Posterior cingulate gyrus (tissue), 11 donors: ENCODE measurements at regions not wholly inside any gene's neighbourhood (a gene's known extent, or its start where the extent isn't known, plus 50 kb on each side); places are given as distances from the start of the nearest gene placed in this dataset.
A peak's percentile ranks its signal among the peaks of the same experiment; 100 is the strongest.
"Not testable (repeated sequence)": the region's sequence is repeated elsewhere in the genome, so short reads cannot be mapped to it uniquely, and the experiment has no call there.

Experiments
- DNase-seq, 10 donors: peaks; one replicate each; pipeline versions ENCODE4 v3.0.0 to v3.0.0-alpha.2; 2020 to 2021; ENCODE audit warnings: mixed read lengths in 3 of 10
- intact Hi-C: fragments of 100-400 bp; cut with DNase I; formaldehyde crosslinking; loops from one replicate; pipeline ENCODE4 v1.15.1; 2023

DNA sequence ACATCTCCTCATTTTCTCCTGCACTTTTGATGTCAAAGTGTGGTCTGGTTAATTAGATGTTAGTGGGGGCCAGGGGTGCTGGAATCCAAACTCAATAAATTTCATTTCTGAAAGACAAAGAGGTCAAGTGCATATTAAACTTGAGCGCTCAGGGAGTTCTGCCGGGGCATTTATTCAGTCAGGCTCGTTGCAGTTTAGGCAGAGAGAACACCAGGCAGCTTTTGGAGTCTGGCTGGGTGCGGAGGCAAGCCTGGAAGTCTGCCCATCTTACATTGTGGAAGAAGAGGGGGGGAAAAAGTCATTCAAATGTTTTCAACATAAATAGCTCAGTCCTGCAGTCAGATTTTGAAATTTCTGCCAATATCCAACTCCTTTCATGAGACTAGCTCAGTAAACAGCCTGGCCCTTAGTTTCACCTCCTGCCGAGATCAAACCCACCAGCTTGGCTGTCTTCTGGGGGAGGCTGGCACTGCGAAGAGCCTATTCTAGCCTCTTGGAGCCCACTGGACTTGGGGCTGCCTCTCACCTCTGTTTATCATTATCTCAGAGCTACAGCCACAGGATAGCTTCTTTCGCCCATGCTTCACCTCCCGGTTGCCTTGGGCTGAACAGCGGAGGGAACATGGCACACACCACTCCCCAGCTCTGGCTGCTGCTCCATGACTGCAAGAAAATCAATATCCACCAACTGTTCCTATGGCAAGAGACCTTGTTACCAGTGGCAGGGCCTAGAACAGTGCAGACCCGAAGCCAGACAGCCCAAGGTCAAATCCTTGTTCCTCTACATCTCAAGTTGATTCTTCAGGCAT, 177.4 kb upstream of the CDH5 start:
- DNase-seq, result peak in 9 of 10 donors; percentile 29 to 92 (median 50)
- intact Hi-C loops, result no loop called here

GRCh38 chr16:66186251-66186785, 180.2 kb upstream of the CDH5 start:
- intact Hi-C loops, result no loop called here

GRCh38 chr16:66182592-66182991, 183.9 kb upstream of the CDH5 start:
- no peak for DNase-seq
- intact Hi-C loops, result no loop called here

More at GRCh38 chr16:66186251-66186785, 180.2 kb upstream of the CDH5 start:
- DNase-seq, result no peak

- intact Hi-C loops, result no loop called here
- DNase-seq, result no peak
Observed at GRCh38 chr16:66176731-66177130, 189.8 kb upstream of the CDH5 start.

- DNase-seq, result no peak
- intact Hi-C loops, result no loop called here
Observed at GRCh38 chr16:66176111-66176510, 190.4 kb upstream of the CDH5 start.

- no peak for DNase-seq
- intact Hi-C loops, result no loop called here
Observed at GRCh38 chr16:66175636-66176035, 190.9 kb upstream of the CDH5 start.

DNA sequence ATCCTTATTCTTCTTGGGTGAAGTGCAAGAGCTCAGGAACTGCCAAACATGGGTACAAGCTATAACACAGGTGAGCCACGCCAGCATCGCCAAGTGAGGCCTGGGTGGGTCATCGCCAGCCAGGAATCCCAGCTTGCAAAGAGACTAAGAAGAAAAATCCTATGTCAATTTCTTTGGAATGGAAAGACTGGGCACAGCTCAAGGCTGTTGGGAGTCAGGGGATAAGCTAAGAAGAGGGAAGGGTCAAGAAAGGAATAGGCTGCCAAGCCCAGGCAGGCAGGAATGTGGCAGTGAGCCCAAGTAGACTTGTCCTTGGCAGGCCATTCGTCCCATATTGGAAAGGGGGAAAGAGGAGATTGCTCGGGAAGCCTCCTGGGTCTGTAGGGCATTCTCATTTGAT, 191.4 kb upstream of the CDH5 start:
- intact Hi-C loops, result no loop called here
- no peak for DNase-seq

GRCh38 chr16:66173796-66174195, 192.7 kb upstream of the CDH5 start:
- DNase-seq, intact Hi-C loops: not testable (repeated sequence)

DNA sequence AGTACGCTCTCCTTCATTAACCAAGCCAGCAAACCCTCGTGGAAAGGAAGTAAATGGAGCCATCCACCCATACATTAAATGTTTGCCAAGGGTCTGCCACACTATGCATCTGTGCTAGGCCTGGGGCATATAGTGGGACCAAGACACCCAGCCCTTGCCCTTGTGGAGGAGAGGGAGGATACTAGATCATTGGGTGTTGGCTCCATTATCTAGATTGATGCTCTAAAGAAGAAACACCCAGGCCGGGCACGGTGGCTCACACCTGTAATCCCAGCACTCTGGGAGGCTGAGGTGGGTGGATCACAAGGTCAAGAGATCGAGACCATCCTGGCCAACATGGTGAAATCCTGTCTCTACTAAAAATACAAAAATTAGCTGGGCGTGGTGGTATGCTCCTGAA, 193.3 kb upstream of the CDH5 start:
- DNase-seq, intact Hi-C loops: not testable (repeated sequence)

DNA sequence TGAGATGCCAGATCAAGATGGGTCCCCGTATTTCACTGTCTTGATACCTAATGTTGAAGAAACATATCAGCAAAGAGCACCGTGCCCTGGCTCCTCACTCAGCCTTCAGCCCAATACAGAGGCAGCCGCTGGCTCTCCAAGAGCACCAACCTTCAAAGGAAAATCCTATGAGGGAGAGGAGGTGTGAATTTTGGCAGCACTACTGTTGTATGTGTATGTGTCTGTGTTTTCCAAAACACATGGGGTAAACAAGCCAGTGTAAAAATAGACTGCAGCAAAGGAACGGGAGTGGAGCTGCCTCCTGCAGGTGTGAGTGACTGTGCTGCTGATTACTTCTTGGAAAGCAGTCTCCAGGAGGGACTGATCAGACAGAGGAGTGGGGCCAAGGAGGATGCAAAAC, 194.0 kb upstream of the CDH5 start:
- intact Hi-C loops, result no loop called here
- no peak for DNase-seq

- intact Hi-C loops, result no loop called here
- DNase-seq, result no peak
Observed at GRCh38 chr16:66171578-66171977, 194.9 kb upstream of the CDH5 start.

- no peak for DNase-seq
- intact Hi-C loops, result no loop called here
Observed at GRCh38 chr16:66170989-66171388, 195.5 kb upstream of the CDH5 start.

DNA sequence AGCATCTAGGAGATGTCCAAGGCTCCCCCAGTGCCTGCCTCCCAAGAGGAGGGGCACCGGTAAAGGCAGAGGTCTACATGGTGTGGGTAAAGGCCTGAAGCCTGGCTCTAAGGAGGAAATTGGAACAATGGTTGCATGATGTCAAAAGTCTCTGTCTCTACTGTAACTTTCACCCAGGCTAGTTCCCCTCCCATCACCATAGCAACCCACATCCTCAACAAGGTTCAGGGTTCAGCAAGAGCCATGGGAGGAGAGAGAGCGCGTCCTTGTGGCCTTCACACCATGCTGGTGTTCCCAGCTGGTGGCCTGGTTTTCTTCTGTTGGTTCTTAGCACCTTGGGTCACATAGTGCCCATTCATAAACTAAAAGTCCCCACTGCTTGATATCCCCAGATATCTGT, 196.7 kb upstream of the CDH5 start:
- DNase-seq, result no peak
- intact Hi-C loops, result no loop called here

- no peak for DNase-seq
- intact Hi-C loops, result no loop called here
Observed at GRCh38 chr16:66168777-66169176, 197.7 kb upstream of the CDH5 start.

GRCh38 chr16:66167564-66168291, 198.8 kb upstream of the CDH5 start:
- DNase-seq, result peak in 1 of 10 donors; percentile 45
- intact Hi-C loops, result no loop called here

- peak in 1 of 10 donors; percentile 26 for DNase-seq
- intact Hi-C loops, result no loop called here
Observed at GRCh38 chr16:66166490-66166889, 200.0 kb upstream of the CDH5 start.

GRCh38 chr16:66165879-66166278, 200.6 kb upstream of the CDH5 start:
- intact Hi-C loops, result no loop called here

GRCh38 chr16:66164581-66165247, 201.8 kb upstream of the CDH5 start:
- intact Hi-C loops, result no loop called here
- DNase-seq, result peak in 1 of 10 donors; percentile 47

More at GRCh38 chr16:66165879-66166278, 200.6 kb upstream of the CDH5 start:
- peak in 1 of 10 donors; percentile 30 for DNase-seq

GRCh38 chr16:66162821-66163220, 203.7 kb upstream of the CDH5 start:
- intact Hi-C loops, result no loop called here
- no peak for DNase-seq

DNA sequence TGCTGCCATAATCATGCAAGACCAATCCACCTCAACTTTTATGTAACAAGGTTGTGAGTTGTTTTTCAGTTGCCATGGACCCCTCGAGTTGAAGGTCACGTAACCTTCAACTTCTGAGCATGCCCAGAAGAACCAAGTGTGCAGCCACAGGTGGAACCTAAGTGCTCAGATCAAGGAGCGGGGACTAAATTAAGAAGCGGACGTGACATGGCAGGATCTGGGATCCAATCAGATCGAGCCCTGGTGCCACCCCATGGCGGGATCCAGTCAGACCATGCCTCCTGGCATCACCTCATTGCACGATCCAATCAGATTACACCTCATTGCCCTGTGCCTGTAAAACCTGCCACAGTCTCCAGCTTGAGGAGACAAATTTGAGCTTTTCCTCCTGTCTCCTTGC, 204.5 kb upstream of the CDH5 start:
- DNase-seq, result no peak
- intact Hi-C loops, result no loop called here

GRCh38 chr16:66161269-66161668, 205.2 kb upstream of the CDH5 start:
- no peak for DNase-seq
- intact Hi-C loops, result no loop called here
